Transverse colon (tissue), 4 donors: ENCODE measurements at regions not wholly inside any gene's neighbourhood (a gene's known extent, or its start where the extent isn't known, plus 50 kb on each side); places are given as distances from the start of the nearest gene placed in this dataset.

ENCODE experiments used
- DNase-seq: peaks from one replicate; pipeline ENCODE4 v3.0.0-alpha.2; 2019
- H3K27ac ChIP-seq, 4 donors: fragments of 200-600 bp; sonication (generic); 2 replicates each; pipeline ENCODE4 v1.5.1; 2016 to 2018; ENCODE audit warnings: inconsistent platforms in 4 of 4
- H3K27me3 ChIP-seq: fragments of 200-600 bp; sonication (generic); 2 replicates; pipeline ENCODE4 v1.5.1; 2017; ENCODE audit warnings: inconsistent platforms
- H3K36me3 ChIP-seq, 4 donors: fragments of 200-600 bp; sonication (generic); 2 replicates each; pipeline ENCODE4 v1.5.1; 2017 to 2019; ENCODE audit warnings: inconsistent platforms in 4 of 4
- H3K4me1 ChIP-seq, 4 donors: fragments of 200-600 bp; sonication (generic); 2 replicates each; pipeline ENCODE4 v1.5.1; 2017 to 2020; ENCODE audit warnings: inconsistent platforms in 4 of 4
- H3K4me3 ChIP-seq, 4 donors: fragments of 200-600 bp; sonication (generic); 1 replicate in 1 of 4; 2 replicates in 3 of 4; pipeline versions ENCODE4 v1.5.1 to v1.6.1; 2017 to 2019; ENCODE audit warnings: inconsistent platforms in 4 of 4
- H3K9me3 ChIP-seq, 2 donors: fragments of 200-600 bp; sonication (generic); 2 replicates each; pipeline ENCODE4 v1.5.1; 2017 to 2019; ENCODE audit warnings: inconsistent platforms in 2 of 2
- EP300 ChIP-seq: sonication (generic); formaldehyde crosslinking; IDR thresholded peaks from one replicate; pipeline ENCODE4 v1.6.1; 2017; ENCODE audit warnings: antibody characterized with exemption, low read depth
- POLR2A ChIP-seq: fragments of 450-650 bp; IDR thresholded peaks from one replicate; pipeline ENCODE4 v1.6.1; 2016; ENCODE audit warnings: antibody characterized with exemption, mild to moderate bottlenecking, moderate library complexity
- POLR2AphosphoS5 ChIP-seq, 3 donors: sonication (generic); formaldehyde crosslinking; IDR thresholded peaks; one replicate each; pipeline ENCODE4 v1.6.1; 2016; ENCODE audit warnings: antibody characterized with exemption in 3 of 3
- WGBS, 2 donors: methylation state at CpG; one replicate each; pipeline ENCODE4 v1.1.5; 2018; ENCODE audit warnings: low coverage in 1 of 2; 5-methylcytosine and 5-hydroxymethylcytosine counted together
- in situ Hi-C, 4 donors: fragments of 200-750 bp; cut with MboI; loops; one replicate each; pipeline versions ENCODE4 v1.15.0 to v1.15.1; 2017; ENCODE audit warnings: low sequenced_read_pairs in 3 of 4, low pct_ligation_motif_present in 1 of 4, low pct_unique_long_range_greater_than_20kb in 1 of 4
- intact Hi-C: fragments of 100-400 bp; cut with DNase I; formaldehyde crosslinking; loops from one replicate; pipeline ENCODE4 v1.15.1; 2023; ENCODE audit warnings: low total_unique reads
- TF ChIP-seq, protein P1 (sequence below), 5 experiments: fragments of 200-600 bp in 3 of 5; fragments of 450-650 bp in 2 of 5; sonication (generic) in 3 of 5; IDR thresholded peaks; 1 replicate in 2 of 5; 2 replicates in 3 of 5; pipeline ENCODE4 v1.5.1; 2016 to 2017; ENCODE audit warnings: antibody characterized with exemption in 5 of 5, inconsistent platforms in 3 of 5, mild to moderate bottlenecking in 2 of 5, moderate library complexity in 1 of 5

- no peaks in the 10 kb centered on the region for H3K4me1 ChIP-seq
- H3K4me3 ChIP-seq, result no peak overlapping the region
- in situ Hi-C loops (no loop called here), intact Hi-C loops (no loop called here)
- TF ChIP-seq, protein P1, sequence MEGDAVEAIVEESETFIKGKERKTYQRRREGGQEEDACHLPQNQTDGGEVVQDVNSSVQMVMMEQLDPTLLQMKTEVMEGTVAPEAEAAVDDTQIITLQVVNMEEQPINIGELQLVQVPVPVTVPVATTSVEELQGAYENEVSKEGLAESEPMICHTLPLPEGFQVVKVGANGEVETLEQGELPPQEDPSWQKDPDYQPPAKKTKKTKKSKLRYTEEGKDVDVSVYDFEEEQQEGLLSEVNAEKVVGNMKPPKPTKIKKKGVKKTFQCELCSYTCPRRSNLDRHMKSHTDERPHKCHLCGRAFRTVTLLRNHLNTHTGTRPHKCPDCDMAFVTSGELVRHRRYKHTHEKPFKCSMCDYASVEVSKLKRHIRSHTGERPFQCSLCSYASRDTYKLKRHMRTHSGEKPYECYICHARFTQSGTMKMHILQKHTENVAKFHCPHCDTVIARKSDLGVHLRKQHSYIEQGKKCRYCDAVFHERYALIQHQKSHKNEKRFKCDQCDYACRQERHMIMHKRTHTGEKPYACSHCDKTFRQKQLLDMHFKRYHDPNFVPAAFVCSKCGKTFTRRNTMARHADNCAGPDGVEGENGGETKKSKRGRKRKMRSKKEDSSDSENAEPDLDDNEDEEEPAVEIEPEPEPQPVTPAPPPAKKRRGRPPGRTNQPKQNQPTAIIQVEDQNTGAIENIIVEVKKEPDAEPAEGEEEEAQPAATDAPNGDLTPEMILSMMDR (IDR thresholded peaks at IDR 0.05), result no peak
- no peak for TF ChIP-seq POLR2AphosphoS5 (IDR thresholded peaks at IDR 0.05)
- TF ChIP-seq POLR2A, result no peak
- TF ChIP-seq EP300, result no peak
- no peak overlapping the region for H3K27ac ChIP-seq
- H3K27me3 ChIP-seq, result no peaks in the 10 kb centered on the region
- H3K36me3 ChIP-seq, result no peaks in the 10 kb centered on the region
- no peaks in the 10 kb centered on the region for H3K9me3 ChIP-seq
- 79 to 82% methylated on average over 3 to 4 of the region's 4 CpGs for WGBS, 2 donors
- DNase-seq, result no peak
These were observed 1028.5 kb downstream of the CDH18 start for GRCh38 chr5:18959535-18959934.

- no peaks in the 10 kb centered on the region for H3K27me3 ChIP-seq
- H3K36me3 ChIP-seq, result no peaks in the 10 kb centered on the region
- in situ Hi-C loops (no loop called here), intact Hi-C loops (no loop called here)
- DNase-seq, result no peak
- H3K4me3 ChIP-seq, result no peak overlapping the region
- 67 to 71% methylated on average over 3 of the region's 3 CpGs for WGBS, 2 donors
- no peaks in the 10 kb centered on the region for H3K4me1 ChIP-seq
- H3K9me3 ChIP-seq, result no peaks in the 10 kb centered on the region
- no peak overlapping the region for H3K27ac ChIP-seq
- TF ChIP-seq, protein P1 (IDR thresholded peaks at IDR 0.05), result no peak
- TF ChIP-seq POLR2AphosphoS5 (IDR thresholded peaks at IDR 0.05), result no peak
- no peak for TF ChIP-seq POLR2A
- TF ChIP-seq EP300, result no peak
These were observed 1026.8 kb downstream of the CDH18 start for GRCh38 chr5:18961234-18961633.

DNA sequence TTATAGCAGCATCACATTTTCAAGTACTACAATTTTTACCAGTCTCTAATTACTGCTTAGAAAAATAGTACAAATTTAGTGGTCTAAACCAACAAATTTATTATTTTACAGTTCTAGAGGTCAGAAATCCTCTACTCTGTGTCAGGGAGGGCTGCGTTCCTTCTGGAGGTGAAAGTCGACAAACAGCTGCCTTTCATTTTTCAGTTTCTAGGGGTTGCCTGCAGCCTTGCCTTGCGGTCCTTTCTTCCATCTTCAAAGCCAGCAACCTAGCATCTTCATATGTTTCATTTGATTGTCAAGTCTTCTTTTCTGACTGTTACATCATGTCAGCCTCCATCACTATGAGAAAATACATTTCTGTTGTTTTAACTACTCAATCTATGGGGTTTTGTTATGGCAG lies 1022.1 kb downstream of the CDH18 start:
- intact Hi-C loops (no loop called here), in situ Hi-C loops (no loop called here)
- Histone ChIP-seq H3K36me3 (no peaks in the 10 kb centered on the region), H3K4me3 (no peak overlapping the region), H3K4me1 (no peaks in the 10 kb centered on the region), H3K27me3 (no peaks in the 10 kb centered on the region), H3K9me3 (no peaks in the 10 kb centered on the region), H3K27ac (no peak overlapping the region)
- 57 to 78% methylated on average over 3 of the region's 3 CpGs for WGBS, 2 donors
- TF ChIP-seq POLR2A (no peak), EP300 (no peak), POLR2AphosphoS5 (IDR thresholded peaks at IDR 0.05) (no peak)
- TF ChIP-seq, protein P1 (IDR thresholded peaks at IDR 0.05), result no peak
- DNase-seq, result no peak

GRCh38 chr5:18967637-18968036 lies 1020.4 kb downstream of the CDH18 start:
- Histone ChIP-seq H3K4me1 (no peaks in the 10 kb centered on the region), H3K27me3 (no peaks in the 10 kb centered on the region), H3K27ac (no peak overlapping the region), H3K36me3 (no peaks in the 10 kb centered on the region), H3K4me3 (no peak overlapping the region), H3K9me3 (no peaks in the 10 kb centered on the region)
- TF ChIP-seq POLR2AphosphoS5 (IDR thresholded peaks at IDR 0.05) (no peak), EP300 (no peak), POLR2A (no peak)
- TF ChIP-seq, protein P1 (IDR thresholded peaks at IDR 0.05), result no peak
- DNase-seq, result no peak
- WGBS, 2 donors, result 96 to 100% methylated on average over 1 of the region's 1 CpG
- intact Hi-C loops, result no loop called here
- in situ Hi-C loops, result no loop called here
